ENCODE measurements at regions not wholly inside any gene's neighbourhood (a gene's known extent, or its start where the extent isn't known, plus 50 kb on each side); places are given as distances from the start of the nearest gene placed in this dataset.

GRCh38 chr18:2114765-2115164, 456.5 kb downstream of the METTL4 start:
- TF ChIP-seq CTCF (IDR thresholded peaks at IDR 0.05; ENCODE audit: low read depth, low read length), result no peak
- TF ChIP-seq POLR2A (IDR thresholded peaks at IDR 0.05; ENCODE audit: extremely low read depth, insufficient read length), result no peak
- TF ChIP-seq MYC (IDR thresholded peaks at IDR 0.05; ENCODE audit: low read depth, low read length), result no peak
- no peak for TF ChIP-seq MAX (IDR thresholded peaks at IDR 0.05; ENCODE audit: low read depth, low read length)
